MM.1S (cell line): ENCODE measurements at regions not wholly inside any gene's neighbourhood (a gene's known extent, or its start where the extent isn't known, plus 50 kb on each side); places are given as distances from the start of the nearest gene placed in this dataset.

Experiments used
- DNase-seq: peaks from one replicate; pipeline ENCODE4 v3.0.0-alpha.2; 2015
- H2AFZ ChIP-seq: fragments of 300-600 bp; sonication (generic); 2 replicates; pipeline ENCODE4 v1.6.0; 2016; ENCODE audit warnings: antibody characterized with exemption, low read length
- H3F3A ChIP-seq: fragments of 300-600 bp; sonication (generic); 2 replicates; pipeline ENCODE4 v1.6.1; 2016; ENCODE audit warnings: mild to moderate bottlenecking, antibody characterized with exemption, low read length, moderate library complexity, mixed read lengths; ENCODE audit not compliant: insufficient read depth
- H3K27ac ChIP-seq: fragments of 300-600 bp; sonication (generic); 2 replicates; pipeline ENCODE4 v1.5.1; 2016; ENCODE audit warnings: mild to moderate bottlenecking, low read length
- H3K27me3 ChIP-seq: fragments of 300-600 bp; sonication (generic); replicated peaks from 2 replicates; pipeline ENCODE4 v1.6.0; 2016; ENCODE audit warnings: low read length; ENCODE audit not compliant: insufficient read depth
- H3K36me3 ChIP-seq: fragments of 300-600 bp; sonication (generic); replicated peaks from 2 replicates; pipeline ENCODE4 v1.6.1; 2016; ENCODE audit warnings: mild to moderate bottlenecking, low read length, mixed read lengths; ENCODE audit not compliant: insufficient read depth
- H3K4me1 ChIP-seq: fragments of 300-600 bp; sonication (generic); 2 replicates; pipeline ENCODE4 v1.6.1; 2016; ENCODE audit warnings: low read length, mixed read lengths
- H3K4me2 ChIP-seq: fragments of 300-600 bp; sonication (generic); 2 replicates; pipeline ENCODE4 v1.6.0; 2016; ENCODE audit warnings: low read depth, low read length
- H3K4me3 ChIP-seq: fragments of 300-600 bp; sonication (generic); 2 replicates; pipeline ENCODE4 v1.5.1; 2016; ENCODE audit warnings: low read length, mixed read lengths
- H3K79me2 ChIP-seq: fragments of 300-600 bp; sonication (generic); 2 replicates; pipeline ENCODE4 v1.6.1; 2016; ENCODE audit warnings: mixed run types, low read length, mixed read lengths
- H3K9ac ChIP-seq: fragments of 300-600 bp; sonication (generic); 2 replicates; pipeline ENCODE4 v1.6.1; 2016; ENCODE audit warnings: low read length, mixed read lengths
- H3K9me2 ChIP-seq: fragments of 300-600 bp; sonication (generic); replicated peaks from 2 replicates; pipeline ENCODE4 v1.6.1; 2016; ENCODE audit warnings: mild to moderate bottlenecking, low read length, mixed read lengths; ENCODE audit not compliant: insufficient read depth
- H3K9me3 ChIP-seq: fragments of 300-600 bp; sonication (generic); replicated peaks from 2 replicates; pipeline ENCODE4 v1.6.1; 2016; ENCODE audit warnings: mild to moderate bottlenecking, low read length, mixed read lengths; ENCODE audit not compliant: insufficient read depth
- H4K20me1 ChIP-seq: fragments of 300-600 bp; sonication (generic); 2 replicates; pipeline ENCODE4 v1.6.1; 2016; ENCODE audit warnings: mild to moderate bottlenecking, low read length, moderate library complexity, mixed read lengths; ENCODE audit not compliant: insufficient read depth
- EZH2 ChIP-seq: fragments of 300-600 bp; sonication (generic); optimal IDR thresholded peaks from 2 replicates; pipeline ENCODE3; 2017; ENCODE audit warnings: low read depth, mild to moderate bottlenecking, antibody characterized with exemption, low read length, mixed read lengths
- EZH2phosphoT487 ChIP-seq: fragments of 300-600 bp; sonication (generic); IDR thresholded peaks from 2 replicates; pipeline ENCODE4 v1.6.1; 2018; ENCODE audit warnings: antibody characterized with exemption, low read length
- TF ChIP-seq, protein P1 (sequence below): fragments of 300-600 bp; sonication (generic); IDR thresholded peaks from 2 replicates; pipeline ENCODE4 v1.5.1; 2016; ENCODE audit warnings: antibody characterized with exemption, low read length, mixed read lengths

DNA sequence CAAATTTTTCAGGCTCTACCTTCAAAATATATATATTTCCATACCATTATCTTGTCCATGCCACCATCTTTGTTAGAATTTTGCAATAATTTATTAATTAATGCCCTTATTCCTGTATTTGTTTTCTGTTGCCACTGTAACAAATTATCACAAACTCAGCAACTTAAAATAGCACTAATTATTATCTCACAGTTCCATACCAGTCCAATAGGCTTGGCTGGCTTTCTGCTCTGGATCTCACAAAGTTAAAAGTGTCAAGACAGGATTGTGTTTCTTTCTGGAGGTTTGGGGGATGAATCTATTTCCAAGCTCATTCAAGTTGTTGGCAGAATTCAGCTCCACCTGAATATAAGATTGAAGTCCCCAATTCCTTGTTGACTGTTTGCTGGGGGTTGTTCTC is 58.6 kb upstream of the SLC38A4 start:
- no peaks in the 10 kb centered on the region for H3K36me3 ChIP-seq
- H3F3A ChIP-seq, result no peaks in the 10 kb centered on the region
- no peaks in the 10 kb centered on the region for H3K4me1 ChIP-seq
- H3K4me2 ChIP-seq, result no peak overlapping the region
- no peaks in the 10 kb centered on the region for H3K27me3 ChIP-seq
- no peak for TF ChIP-seq EZH2phosphoT487
- TF ChIP-seq, protein P1, sequence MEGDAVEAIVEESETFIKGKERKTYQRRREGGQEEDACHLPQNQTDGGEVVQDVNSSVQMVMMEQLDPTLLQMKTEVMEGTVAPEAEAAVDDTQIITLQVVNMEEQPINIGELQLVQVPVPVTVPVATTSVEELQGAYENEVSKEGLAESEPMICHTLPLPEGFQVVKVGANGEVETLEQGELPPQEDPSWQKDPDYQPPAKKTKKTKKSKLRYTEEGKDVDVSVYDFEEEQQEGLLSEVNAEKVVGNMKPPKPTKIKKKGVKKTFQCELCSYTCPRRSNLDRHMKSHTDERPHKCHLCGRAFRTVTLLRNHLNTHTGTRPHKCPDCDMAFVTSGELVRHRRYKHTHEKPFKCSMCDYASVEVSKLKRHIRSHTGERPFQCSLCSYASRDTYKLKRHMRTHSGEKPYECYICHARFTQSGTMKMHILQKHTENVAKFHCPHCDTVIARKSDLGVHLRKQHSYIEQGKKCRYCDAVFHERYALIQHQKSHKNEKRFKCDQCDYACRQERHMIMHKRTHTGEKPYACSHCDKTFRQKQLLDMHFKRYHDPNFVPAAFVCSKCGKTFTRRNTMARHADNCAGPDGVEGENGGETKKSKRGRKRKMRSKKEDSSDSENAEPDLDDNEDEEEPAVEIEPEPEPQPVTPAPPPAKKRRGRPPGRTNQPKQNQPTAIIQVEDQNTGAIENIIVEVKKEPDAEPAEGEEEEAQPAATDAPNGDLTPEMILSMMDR, result no peak
- TF ChIP-seq EZH2, result no peak
- H3K27ac ChIP-seq, result no peak overlapping the region
- no peak overlapping the region for H3K9ac ChIP-seq
- H3K9me2 ChIP-seq, result no peaks in the 10 kb centered on the region
- no peaks in the 10 kb centered on the region for H3K9me3 ChIP-seq
- no peaks in the 10 kb centered on the region for H3K79me2 ChIP-seq
- no peak for DNase-seq
- no peaks in the 10 kb centered on the region for H4K20me1 ChIP-seq
- H3K4me3 ChIP-seq, result no peak overlapping the region
- H2AFZ ChIP-seq, result no peak overlapping the region

DNA sequence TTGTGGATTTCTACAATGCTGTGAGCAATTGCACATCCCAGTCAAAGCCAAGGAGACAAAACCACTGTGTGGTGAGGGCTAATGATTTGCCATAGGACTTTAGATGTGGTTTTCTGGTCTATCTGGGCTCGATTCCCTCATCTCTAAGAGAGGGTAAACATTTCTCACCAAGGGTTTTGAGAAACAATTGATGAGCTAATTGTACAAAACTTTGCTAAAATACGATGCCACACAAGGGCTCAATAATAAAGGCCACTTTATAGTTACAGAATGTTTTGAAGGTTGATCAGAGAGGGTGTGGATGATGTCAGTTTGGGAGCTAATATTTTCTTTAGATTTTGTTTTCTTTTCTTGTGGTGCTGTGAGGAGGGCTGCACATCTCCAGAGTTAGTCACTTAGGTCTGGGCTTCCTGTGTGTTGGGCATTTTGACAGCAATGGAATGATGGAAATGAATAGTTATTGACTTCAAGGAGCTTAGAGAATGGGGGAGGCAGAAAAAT is 60.8 kb upstream of the SLC38A4 start:
- no peaks in the 10 kb centered on the region for H3K9me3 ChIP-seq
- H3K4me2 ChIP-seq, result no peak overlapping the region
- no peaks in the 10 kb centered on the region for H3K4me1 ChIP-seq
- H2AFZ ChIP-seq, result no peak overlapping the region
- H4K20me1 ChIP-seq, result no peaks in the 10 kb centered on the region
- TF ChIP-seq EZH2phosphoT487 (no peak), EZH2 (no peak)
- TF ChIP-seq, protein P1, result no peak
- no peak overlapping the region for H3K9ac ChIP-seq
- no peaks in the 10 kb centered on the region for H3F3A ChIP-seq
- H3K79me2 ChIP-seq, result no peaks in the 10 kb centered on the region
- H3K27ac ChIP-seq, result no peak overlapping the region
- H3K9me2 ChIP-seq, result no peaks in the 10 kb centered on the region
- no peaks in the 10 kb centered on the region for H3K27me3 ChIP-seq
- DNase-seq, result no peak
- no peak overlapping the region for H3K4me3 ChIP-seq
- H3K36me3 ChIP-seq, result no peaks in the 10 kb centered on the region

DNA sequence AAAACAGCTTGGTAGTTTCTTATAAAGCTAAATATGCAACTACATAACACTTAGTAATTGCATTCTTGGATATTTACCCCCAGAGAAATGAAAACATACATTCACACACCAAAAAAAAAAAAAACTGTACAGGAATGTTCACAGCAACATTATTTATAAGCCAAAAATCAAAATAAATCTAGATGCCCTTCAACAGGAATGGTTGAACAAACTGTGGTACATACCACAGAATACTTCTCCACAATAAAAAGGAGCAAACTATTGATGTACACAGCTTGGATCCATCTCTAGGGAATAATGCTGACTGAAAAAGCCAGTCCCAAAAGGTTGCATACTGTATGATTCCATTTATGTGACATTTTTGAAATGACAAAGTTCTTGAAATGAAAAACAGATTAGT is 62.1 kb upstream of the SLC38A4 start:
- Histone ChIP-seq H3K27ac (no peak overlapping the region), H3K27me3 (no peaks in the 10 kb centered on the region), H3K4me3 (no peak overlapping the region), H3K9me2 (no peaks in the 10 kb centered on the region), H3K4me2 (no peak overlapping the region), H3F3A (no peaks in the 10 kb centered on the region), H3K9me3 (no peaks in the 10 kb centered on the region), H3K4me1 (no peaks in the 10 kb centered on the region), H3K9ac (no peak overlapping the region), H2AFZ (no peak overlapping the region), H3K79me2 (no peaks in the 10 kb centered on the region), H4K20me1 (no peaks in the 10 kb centered on the region), H3K36me3 (no peaks in the 10 kb centered on the region)
- no peak for DNase-seq
- TF ChIP-seq, protein P1, result no peak
